ENCODE measurements at regions not wholly inside any gene's neighbourhood (a gene's known extent, or its start where the extent isn't known, plus 50 kb on each side); places are given as distances from the start of the nearest gene placed in this dataset.

- TF ChIP-seq POLR2A (IDR thresholded peaks at IDR 0.05) (no peak), CTCF (IDR thresholded peaks at IDR 0.05) (no peak), POLR2AphosphoS5 (IDR thresholded peaks at IDR 0.05) (no peak)
Measured at GRCh38 chr5:120083851-120084542, 380.1 kb upstream of the PRR16 start.
